ENCODE measurements at regions not wholly inside any gene's neighbourhood (a gene's known extent, or its start where the extent isn't known, plus 50 kb on each side); places are given as distances from the start of the nearest gene placed in this dataset.
"Not testable (repeated sequence)": the region's sequence is repeated elsewhere in the genome, so short reads cannot be mapped to it uniquely, and the experiment has no call there.

GRCh38 chr13:111413407-111414187 is 93.2 kb downstream of the TEX29 start:
- ATAC-seq, result no peak

DNA sequence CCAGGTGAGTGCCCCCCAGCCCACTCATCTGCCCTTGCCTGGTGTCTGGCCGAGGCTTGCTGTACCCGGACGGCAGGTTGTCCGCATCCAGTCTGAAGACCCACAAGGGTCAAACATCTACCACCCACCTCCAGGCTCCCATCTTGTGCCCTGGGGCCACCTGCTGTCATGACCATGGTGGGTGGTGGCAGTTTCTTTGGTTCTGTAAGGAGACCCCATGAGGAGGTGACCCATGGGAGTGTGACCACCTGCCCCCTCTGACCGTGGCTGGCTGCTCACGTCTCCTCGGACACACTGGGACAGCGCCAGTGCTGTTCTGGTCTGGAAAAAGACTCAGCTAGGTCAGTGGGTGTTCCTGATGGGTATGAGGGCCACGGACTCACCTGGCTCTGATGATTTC is 93.9 kb downstream of the TEX29 start:
- no peak for DNase-seq
- no peak for ATAC-seq

More at GRCh38 chr13:111413407-111414187, 93.2 kb downstream of the TEX29 start:
- no peak for DNase-seq

DNA sequence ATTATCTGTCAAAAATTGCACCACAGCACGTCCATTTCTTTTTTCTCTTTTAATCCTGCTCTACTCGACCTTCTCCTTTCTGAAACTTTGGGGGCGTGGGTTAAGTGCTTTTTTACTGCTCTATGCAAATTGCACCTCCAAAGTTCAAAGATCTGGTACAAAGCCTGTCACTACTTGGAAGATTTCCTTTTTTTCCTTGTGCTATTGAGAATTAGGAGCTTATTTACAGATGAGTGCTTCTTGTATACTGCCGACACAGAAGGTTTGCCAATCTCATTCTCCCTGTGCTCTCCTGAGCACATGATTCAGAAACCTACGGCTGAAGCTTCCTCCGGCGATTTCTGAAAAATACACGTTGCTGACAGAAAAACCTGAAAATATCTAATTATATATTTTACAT is 94.8 kb downstream of the TEX29 start:
- DNase-seq (no peak), ATAC-seq (no peak)

DNA sequence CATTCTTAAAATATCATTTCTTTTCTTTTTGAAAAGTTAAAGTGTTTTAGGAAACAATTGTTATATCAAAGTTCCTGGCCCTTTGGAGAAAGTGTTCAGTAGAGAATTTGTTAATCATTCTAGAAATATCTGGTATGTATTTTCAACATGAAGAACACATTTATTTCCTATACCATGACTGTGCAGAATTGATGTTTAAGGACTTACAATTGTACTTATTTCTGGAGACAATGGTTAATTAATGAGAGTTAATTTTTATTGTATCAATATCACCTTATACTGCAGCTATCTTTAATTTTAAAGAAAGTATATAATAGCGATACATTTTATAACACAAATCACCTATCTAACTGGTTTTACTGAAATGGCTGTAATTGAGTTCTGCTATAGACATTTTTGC is 95.3 kb downstream of the TEX29 start:
- no peak for DNase-seq
- ATAC-seq, result no peak

DNA sequence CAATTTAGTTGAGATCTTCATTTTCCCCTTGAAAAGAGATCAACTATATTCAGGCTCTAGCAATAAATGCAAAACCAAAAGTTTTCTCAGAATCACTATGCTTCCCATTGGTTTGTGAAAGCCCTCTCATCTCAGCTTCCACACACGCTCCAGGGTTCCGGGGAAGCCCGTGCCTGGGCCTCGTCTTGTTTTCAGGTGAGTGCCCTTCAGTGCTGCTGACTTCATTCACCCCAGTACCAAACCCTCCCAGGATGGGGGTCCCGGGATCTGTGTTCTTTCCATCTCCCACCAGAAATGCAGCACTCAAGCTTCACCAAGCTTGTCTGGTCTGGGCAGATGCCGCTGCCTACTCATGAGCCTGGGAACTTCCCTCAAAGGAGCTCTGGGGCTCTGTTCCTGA is 97.7 kb downstream of the TEX29 start:
- ATAC-seq (no peak), DNase-seq (no peak)

DNA sequence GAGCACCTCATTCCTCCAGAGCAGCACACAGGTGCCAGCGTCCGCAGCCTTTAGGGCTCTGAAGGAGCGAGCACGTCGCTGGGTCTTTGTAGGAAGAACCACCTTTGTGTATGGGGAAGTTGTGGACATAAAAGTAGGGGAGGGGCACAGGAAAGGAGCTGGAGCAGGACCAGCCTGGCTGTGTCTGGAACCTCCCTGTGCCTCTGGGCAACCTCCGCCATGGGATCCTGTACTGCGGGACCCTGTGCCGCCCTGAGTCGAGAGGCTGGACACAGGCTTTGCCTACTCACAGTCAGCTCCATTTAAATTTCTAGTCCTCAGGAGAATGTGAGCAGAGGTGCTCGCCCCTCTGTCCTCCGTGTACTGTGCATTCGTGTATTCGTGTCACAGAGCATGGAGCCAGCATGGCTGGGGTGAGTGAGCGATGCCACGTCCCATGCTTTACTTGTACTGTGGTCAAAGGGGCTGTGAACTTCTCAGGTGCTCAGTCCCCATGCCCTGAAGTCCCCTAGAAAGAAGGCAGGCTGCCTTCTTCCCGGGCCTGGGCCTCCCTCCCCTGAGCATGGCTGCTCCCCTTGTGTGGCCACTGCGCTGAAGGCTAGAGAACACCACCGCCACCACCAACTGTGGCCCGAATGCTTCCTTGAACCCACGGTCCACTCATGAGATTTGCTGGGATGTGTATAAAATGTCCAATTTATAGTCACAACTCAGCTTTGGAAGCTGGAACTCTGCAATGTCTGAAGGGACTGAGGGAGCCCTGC is 99.9 kb downstream of the TEX29 start:
- DNase-seq, result no peak
- ATAC-seq, result no peak

DNA sequence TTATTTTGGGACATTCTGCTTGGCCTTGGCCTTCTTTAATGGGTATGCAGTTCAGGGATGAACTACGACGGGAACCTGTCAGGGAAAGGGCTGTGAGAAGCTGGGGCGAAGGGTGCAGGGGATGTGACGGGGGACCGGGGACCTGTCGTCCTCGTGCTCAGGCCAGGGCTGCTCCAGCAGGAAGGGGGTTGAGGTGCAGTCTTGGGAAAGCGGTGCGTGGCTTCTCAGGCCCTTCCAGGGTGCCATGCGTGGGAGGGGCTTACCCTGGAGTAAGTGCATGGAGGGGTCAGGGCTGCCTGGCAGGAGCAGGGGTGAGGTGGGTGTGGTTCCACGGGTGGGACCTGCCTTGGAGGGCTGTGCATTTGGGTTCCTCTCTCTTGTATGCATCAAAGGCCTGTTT is 100.8 kb downstream of the TEX29 start:
- no peak for DNase-seq
- ATAC-seq, result no peak

DNA sequence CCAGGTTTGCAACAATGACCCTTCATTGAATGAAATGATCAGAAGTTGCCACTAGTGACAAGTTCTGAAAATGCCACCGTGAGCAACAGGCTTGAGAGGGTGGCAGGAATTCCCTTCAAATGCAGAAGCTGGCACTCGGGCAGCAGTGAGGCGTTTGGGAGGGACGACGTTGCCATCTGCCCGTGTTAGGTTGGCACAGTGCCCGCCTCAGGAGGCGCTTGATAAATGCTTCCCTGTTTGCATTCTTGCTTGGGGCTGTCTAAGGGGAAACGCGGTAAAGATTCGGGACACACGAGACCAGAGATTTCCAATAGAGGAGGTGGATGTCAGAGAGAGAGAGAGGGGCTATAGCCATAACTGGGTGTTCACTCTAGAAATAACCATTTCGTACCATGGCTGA is 101.9 kb downstream of the TEX29 start:
- DNase-seq (no peak), ATAC-seq (no peak)

- DNase-seq, result no peak
- no peak for ATAC-seq
Observed at GRCh38 chr13:111423168-111423785, 102.8 kb downstream of the TEX29 start.

- ATAC-seq, result no peak
- no peak for DNase-seq
Observed at GRCh38 chr13:111424134-111424533, 103.7 kb downstream of the TEX29 start.

DNA sequence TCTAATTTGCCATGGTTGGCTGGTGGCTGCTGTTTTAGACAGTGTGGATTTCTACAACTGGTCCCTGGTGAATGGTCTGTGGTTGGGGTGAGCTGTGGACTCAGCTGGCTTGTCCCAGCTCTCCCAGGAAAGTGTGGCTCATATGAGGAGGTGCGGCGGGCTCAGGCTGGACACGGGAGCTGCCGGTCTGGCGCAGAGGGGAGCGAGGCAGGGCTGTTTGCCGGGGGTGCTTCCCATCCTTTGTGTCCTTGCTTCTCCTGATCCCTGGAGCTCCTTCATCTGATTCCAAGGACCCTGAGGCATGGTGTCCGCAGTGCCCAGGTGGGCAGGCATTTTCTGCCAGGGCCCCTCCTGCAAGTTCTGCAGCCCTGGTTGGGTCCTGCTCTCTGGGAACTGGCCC is 104.9 kb downstream of the TEX29 start:
- DNase-seq, result no peak
- no peak for ATAC-seq

GRCh38 chr13:111429064-111429558 is 108.7 kb downstream of the TEX29 start:
- DNase-seq (peak; percentile 49), ATAC-seq (peak; percentile 67)

DNA sequence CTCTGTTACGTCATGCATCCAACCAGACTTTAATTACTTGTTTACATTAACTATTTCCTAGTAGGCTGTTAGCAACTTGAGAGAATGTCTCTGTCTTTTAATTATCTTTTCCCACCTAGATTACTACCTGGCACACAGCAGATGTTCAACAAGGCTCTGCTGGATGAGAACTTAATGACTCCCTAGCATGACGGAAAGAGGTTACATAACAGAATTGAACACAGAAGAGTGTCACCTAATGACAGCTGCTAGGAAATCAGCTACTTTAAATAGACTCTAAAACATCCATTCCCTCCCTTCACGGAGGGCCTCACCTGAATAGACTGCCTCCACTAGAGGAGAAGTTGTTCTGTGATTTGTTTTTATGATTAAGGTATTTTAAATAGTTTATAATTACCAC is 110.8 kb downstream of the TEX29 start:
- ATAC-seq (no peak), DNase-seq (no peak)

DNA sequence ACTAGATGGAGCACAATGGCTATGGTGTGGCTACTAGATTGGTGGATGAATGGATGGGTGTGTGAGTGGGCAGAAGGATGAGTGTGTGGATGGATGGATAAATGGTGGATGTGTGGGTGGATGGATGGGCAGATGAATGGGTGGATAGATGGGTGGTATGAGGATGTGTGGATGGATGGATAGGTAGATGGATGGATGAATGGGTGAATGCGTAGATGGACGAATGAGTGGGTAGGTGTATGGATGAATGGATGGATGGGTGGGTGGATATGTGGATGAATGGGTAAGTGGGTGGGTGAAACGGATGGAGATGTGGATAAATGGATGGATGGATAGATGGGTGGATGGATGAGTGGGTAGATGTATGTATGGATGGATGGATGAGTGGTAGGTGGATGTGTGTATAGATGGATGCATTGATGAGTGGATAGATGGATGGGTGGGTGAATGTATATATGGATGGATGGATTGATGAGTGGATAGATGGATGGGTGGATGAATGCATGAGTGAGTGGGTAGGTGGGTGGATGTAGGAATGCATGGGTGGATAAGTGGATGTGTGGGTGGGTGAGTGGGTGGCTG is 114.2 kb downstream of the TEX29 start:
- no peak for DNase-seq
- no peak for ATAC-seq

DNA sequence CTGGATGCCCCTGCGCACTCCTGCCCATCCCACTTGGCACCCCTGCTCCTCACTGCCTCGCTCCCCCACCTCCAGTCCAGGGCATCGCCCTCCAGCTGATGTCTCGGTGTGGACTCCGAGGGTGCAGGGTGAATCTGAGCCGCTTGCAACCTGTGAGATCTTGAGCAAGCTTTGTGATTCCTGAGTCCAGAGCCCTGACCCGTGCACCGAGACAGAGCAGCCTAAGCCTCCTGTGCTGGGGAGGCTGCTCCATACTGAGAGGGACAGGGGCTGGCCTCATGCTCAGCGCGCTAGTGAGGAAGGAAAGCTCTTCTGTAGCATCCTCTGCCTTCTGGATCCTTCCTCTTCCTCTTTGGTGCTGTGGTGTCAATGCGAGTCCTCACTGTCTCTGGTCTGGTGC is 116.0 kb downstream of the TEX29 start:
- DNase-seq (no peak), ATAC-seq (no peak)

- no peak for ATAC-seq
Observed at GRCh38 chr13:111437417-111437816, 117.0 kb downstream of the TEX29 start.

GRCh38 chr13:111437856-111438547 is 117.6 kb downstream of the TEX29 start:
- DNase-seq (no peak), ATAC-seq (no peak)

More at GRCh38 chr13:111437417-111437816, 117.0 kb downstream of the TEX29 start:
- no peak for DNase-seq

DNA sequence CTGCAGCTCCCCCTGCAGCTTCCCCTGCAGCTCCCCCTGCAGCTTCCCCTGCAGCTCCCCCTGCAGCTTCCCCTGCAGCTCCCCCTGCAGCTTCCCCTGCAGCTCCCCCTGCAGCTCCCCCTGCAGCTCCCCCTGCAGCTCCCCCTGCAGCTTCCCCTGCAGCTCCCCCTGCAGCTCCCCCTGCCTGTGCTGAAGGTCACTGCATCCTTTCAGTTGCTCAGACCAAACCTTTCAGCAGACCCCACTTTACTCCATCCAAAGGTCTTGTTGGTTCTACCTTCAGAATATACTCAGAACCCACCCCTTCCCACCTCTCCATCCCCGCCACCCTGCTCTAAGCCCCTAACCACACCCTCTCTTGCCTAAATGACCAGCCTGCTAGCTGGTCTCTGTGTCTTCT is 120.0 kb downstream of the TEX29 start:
- DNase-seq, result peak; percentile 9
- not testable (repeated sequence) for ATAC-seq

DNA sequence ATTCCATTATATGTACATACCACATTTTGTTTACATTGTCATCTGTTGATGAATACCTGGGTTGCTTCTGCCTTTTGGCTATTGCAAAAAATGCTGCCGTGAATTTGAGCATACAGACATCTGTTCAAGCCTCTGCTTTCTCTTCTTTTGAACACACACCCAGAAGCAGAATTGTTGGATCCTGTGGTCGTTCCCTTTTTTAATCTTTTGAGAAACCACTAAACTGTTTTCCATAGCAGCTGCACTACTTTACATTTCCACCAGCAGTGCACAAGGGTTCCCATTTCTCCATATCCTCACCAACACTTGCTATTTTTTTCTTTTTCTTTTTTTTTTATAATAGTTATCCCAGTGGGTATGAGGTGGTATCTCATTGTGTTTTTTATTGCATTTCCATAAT is 123.5 kb downstream of the TEX29 start:
- DNase-seq, result no peak
- no peak for ATAC-seq

DNA sequence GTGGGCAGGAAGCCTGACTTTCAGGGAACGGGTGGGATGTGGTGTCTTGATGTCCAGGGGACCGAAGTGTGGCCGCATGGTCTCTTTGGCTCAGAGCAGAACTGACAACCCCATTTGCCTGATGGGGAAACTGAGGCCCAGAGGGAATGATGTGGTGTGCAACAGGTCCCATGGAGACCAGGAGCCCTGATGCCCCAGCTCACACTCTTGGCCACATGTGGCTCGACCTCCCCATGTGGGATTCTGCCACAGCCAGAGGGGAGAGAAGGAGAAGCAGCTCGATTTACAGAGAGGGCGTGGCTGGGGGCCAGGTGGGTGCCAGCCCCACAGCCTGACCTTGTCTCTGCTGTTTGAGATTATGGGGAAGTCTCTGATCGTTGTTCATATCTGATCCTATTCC is 128.1 kb downstream of the TEX29 start:
- DNase-seq, result no peak
- ATAC-seq, result no peak

DNA sequence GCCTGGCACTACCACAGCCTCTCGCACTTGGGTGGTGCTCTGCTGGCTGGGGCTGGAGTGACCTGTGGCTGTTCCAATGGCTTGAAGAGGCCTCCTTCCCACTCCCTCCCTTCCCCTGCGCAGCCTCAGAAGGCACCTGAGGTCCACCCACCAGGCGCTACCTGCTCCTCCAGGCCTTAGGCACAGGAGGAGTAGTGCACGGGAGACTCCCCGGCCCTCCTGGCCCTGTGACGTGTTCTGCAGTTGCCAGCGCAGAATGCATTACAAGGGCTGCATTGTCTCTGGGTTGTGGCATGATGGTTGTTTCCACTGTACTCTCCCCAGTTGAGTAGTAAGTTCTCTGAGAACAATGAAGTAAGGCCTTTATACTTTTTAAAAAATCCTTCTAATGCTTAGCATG is 128.6 kb downstream of the TEX29 start:
- DNase-seq (no peak), ATAC-seq (no peak)

DNA sequence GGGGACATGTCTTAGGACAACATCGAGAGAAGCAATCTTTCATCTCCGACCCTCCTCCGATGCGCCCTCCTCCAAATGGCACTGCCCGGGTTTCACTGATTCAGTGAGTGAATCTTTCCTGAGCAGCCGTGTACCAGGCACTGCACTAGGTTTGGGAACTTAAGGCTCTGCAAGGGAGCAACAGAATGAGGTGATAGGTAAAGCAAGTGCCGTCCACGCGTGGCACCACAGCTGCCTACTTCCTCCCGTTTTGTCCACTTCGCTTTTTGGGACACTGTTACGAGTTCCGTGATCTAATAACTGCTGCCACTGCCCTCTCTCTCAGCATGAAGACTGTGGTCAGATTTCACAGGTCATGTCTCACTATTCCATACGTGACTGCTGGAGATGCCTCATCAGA is 131.0 kb downstream of the TEX29 start:
- DNase-seq, result no peak
- ATAC-seq, result no peak

Data from stimulated activated naive CD8-positive, alpha-beta T cell treated with anti-CD3 and anti-CD28 coated beads, Interleukin-15, Interleukin-2, amounts not matched to agents 100 U/mL and 50 U/mL, for 24 hours (primary cell).